ENCODE measurements at regions not wholly inside any gene's neighbourhood (a gene's known extent, or its start where the extent isn't known, plus 50 kb on each side); places are given as distances from the start of the nearest gene placed in this dataset.

- H3K9ac ChIP-seq: no peak overlapping the region
- H3K4me1 Mint-ChIP-seq: no peaks in the 10 kb centered on the region
- no peak overlapping the region for H2AFZ ChIP-seq (replicated peaks)
- peaks cover 11% of the 10 kb centered on the region for H3F3A ChIP-seq (ENCODE audit: low read depth)
- peaks cover 21% of the 10 kb centered on the region for H3K4me1 ChIP-seq
- H3K36me3 Mint-ChIP-seq: no peaks in the 10 kb centered on the region
- no peak overlapping the region for H3K4me3 Mint-ChIP-seq
- no peaks in the 10 kb centered on the region for H3K9me3 ChIP-seq (ENCODE audit: low read depth)
- H3K27ac Mint-ChIP-seq: no peak overlapping the region
- H3K9me3 Mint-ChIP-seq: peaks cover 3% of the 10 kb centered on the region
- peak overlapping the region; percentile 61 for H3K27ac ChIP-seq
- H4K20me1 ChIP-seq (ENCODE audit: low read depth): no peaks in the 10 kb centered on the region
- no peaks in the 10 kb centered on the region for H3K27me3 Mint-ChIP-seq (ENCODE audit: insufficient read depth, low read depth)
- TF ChIP-seq CTCF (IDR thresholded peaks at IDR 0.05) (no peak), EZH2phosphoT487 (IDR thresholded peaks at IDR 0.05) (no peak), EZH2 (IDR thresholded peaks at IDR 0.05) (no peak)
- peak overlapping the region; percentile 65 for H3K4me2 ChIP-seq
- no peaks in the 10 kb centered on the region for H3K79me2 ChIP-seq (ENCODE audit: low read depth)
- peak overlapping the region; percentile 3 for H3K4me3 ChIP-seq
- no peaks in the 10 kb centered on the region for H3K36me3 ChIP-seq
- DNase-seq (ENCODE audit: low spot score): peak; percentile 80
- H3K27me3 ChIP-seq: no peaks in the 10 kb centered on the region
Observed at GRCh38 chr18:41121116-41121826, 833.8 kb upstream of the PIK3C3 start.

- Mint-ChIP-seq H3K4me3 (no peak overlapping the region), H3K9me3 (no peaks in the 10 kb centered on the region), H3K4me1 (peaks cover 4% of the 10 kb centered on the region), H3K36me3 (no peaks in the 10 kb centered on the region), H3K27ac (no peak overlapping the region), H3K27me3 (ENCODE audit: insufficient read depth, low read depth) (no peaks in the 10 kb centered on the region)
- Histone ChIP-seq H3K4me1 (peaks cover 21% of the 10 kb centered on the region), H3K4me2 (no peak overlapping the region), H4K20me1 (ENCODE audit: low read depth) (no peaks in the 10 kb centered on the region), H3K79me2 (ENCODE audit: low read depth) (no peaks in the 10 kb centered on the region), H3K4me3 (no peak overlapping the region), H3K9ac (no peak overlapping the region), H3F3A (ENCODE audit: low read depth) (peaks cover 11% of the 10 kb centered on the region), H3K27me3 (no peaks in the 10 kb centered on the region), H3K9me3 (ENCODE audit: low read depth) (no peaks in the 10 kb centered on the region), H3K27ac (no peak overlapping the region), H2AFZ (replicated peaks) (no peak overlapping the region), H3K36me3 (no peaks in the 10 kb centered on the region)
- no peak for DNase-seq (ENCODE audit: low spot score)
- TF ChIP-seq EZH2 (IDR thresholded peaks at IDR 0.05) (no peak), EZH2phosphoT487 (IDR thresholded peaks at IDR 0.05) (no peak), CTCF (IDR thresholded peaks at IDR 0.05) (no peak)
Observed at GRCh38 chr18:41119031-41119430, 836.0 kb upstream of the PIK3C3 start.

GRCh38 chr18:41113885-41114482 is 841.0 kb upstream of the PIK3C3 start:
- no peak overlapping the region for H3K27ac ChIP-seq
- H3K27me3 ChIP-seq: no peaks in the 10 kb centered on the region
- H3K4me2 ChIP-seq: no peak overlapping the region
- Mint-ChIP-seq H3K36me3 (no peaks in the 10 kb centered on the region), H3K27me3 (ENCODE audit: insufficient read depth, low read depth) (no peaks in the 10 kb centered on the region), H3K4me3 (no peak overlapping the region), H3K9me3 (peaks cover 8% of the 10 kb centered on the region), H3K4me1 (peaks cover 10% of the 10 kb centered on the region), H3K27ac (peak overlapping the region; percentile 16)
- no peak overlapping the region for H3K4me3 ChIP-seq
- H3K36me3 ChIP-seq: no peaks in the 10 kb centered on the region
- H3K4me1 ChIP-seq: peaks cover 3% of the 10 kb centered on the region
- no peak for DNase-seq (ENCODE audit: low spot score)
- no peak overlapping the region for H2AFZ ChIP-seq (replicated peaks)
- no peaks in the 10 kb centered on the region for H4K20me1 ChIP-seq (ENCODE audit: low read depth)
- no peaks in the 10 kb centered on the region for H3F3A ChIP-seq (ENCODE audit: low read depth)
- no peaks in the 10 kb centered on the region for H3K79me2 ChIP-seq (ENCODE audit: low read depth)
- no peak overlapping the region for H3K9ac ChIP-seq
- no peaks in the 10 kb centered on the region for H3K9me3 ChIP-seq (ENCODE audit: low read depth)
- TF ChIP-seq EZH2phosphoT487 (IDR thresholded peaks at IDR 0.05) (no peak), EZH2 (IDR thresholded peaks at IDR 0.05) (no peak), CTCF (IDR thresholded peaks at IDR 0.05) (no peak)
